HG02852 (cell line): ENCODE measurements at regions not wholly inside any gene's neighbourhood (a gene's known extent, or its start where the extent isn't known, plus 50 kb on each side); places are given as distances from the start of the nearest gene placed in this dataset.
A peak's percentile ranks its signal among the peaks of the same experiment; 100 is the strongest.

Experiments
- ATAC-seq: cut with Tn5 transposase; IDR thresholded peaks from one replicate; pipeline ENCODE4 v1.9.1; 2021; ENCODE audit warnings: mild to moderate bottlenecking, moderate library complexity; ENCODE audit not compliant: unreplicated experiment

DNA sequence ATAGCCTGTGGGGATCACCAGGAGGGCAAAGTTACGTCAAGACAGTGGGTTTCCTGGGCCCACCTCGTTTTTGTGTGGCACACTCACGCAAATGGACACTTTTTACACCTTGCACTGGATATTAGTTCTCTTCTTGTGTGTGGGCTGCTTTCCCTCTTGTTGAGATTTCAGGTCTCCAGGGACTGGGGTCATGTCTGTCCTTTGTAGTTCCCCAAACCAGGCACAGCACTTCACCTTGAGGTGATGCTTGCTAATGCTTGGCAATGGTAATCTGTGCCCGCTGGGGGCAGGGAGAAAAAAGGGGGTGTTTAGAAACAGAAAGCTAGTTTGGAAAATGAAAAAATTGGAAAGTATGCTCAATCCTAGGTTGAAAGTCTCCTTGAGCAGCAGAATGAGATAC, 195.3 kb downstream of the PTEN start:
- no peak for ATAC-seq

DNA sequence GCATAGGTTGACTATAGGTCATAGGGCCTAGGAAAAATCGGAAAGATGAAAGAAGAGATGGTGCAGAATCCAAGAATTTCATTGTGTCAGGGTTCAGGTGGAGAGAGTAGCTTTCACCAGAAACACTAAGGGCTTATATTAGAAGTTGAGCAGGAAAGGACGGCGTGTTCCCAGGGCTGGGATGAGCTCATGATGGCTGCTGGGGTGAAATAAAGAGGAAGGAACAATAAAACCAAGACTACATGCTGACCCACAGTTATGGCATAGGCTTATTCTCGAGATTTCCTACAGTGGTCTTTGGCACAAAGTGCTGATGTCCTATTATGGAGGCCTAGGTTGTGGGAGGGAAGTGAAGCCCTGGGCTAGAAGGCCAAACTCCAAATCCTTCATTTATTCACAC, 195.8 kb downstream of the PTEN start:
- no peak for ATAC-seq

DNA sequence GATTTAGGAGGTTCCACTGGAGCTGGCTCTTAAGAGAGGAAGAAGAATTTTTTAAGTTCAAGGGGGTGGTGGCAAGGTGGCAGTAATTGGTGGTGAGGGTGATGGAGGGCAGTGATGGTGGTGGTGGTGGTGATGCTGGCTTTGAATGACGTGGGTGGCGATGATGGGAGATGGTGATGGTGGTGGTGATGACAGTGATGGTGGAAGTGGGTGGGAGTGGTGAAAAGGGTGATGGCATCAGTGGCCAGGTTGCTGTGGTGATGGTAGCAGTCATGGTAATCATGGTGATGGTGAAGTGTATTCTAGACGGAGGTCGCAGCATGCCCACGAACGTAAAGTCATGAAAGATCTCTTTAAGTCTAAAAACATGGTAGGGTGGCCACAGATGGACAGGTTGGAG, 197.3 kb downstream of the PTEN start:
- ATAC-seq = no peak

DNA sequence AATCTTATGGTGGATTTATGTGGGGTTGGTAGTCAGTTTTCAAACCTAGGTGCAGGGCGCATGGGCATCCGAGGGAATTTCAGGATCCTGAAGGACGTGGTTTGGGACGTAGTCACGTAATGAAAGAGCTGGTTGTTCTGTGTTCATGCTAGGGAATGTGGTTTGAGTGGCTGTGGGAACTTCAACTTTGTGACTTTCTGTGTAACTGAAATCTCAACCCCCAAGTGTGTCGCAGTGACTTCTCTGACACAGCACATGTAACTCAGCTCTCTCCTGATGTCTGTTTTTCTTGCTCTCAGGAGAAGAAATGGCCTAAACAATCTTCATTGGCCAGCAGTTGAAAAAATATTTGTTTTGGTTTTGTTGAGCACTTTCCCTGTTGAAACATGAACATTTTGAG, 199.0 kb downstream of the PTEN start:
- no peak for ATAC-seq

DNA sequence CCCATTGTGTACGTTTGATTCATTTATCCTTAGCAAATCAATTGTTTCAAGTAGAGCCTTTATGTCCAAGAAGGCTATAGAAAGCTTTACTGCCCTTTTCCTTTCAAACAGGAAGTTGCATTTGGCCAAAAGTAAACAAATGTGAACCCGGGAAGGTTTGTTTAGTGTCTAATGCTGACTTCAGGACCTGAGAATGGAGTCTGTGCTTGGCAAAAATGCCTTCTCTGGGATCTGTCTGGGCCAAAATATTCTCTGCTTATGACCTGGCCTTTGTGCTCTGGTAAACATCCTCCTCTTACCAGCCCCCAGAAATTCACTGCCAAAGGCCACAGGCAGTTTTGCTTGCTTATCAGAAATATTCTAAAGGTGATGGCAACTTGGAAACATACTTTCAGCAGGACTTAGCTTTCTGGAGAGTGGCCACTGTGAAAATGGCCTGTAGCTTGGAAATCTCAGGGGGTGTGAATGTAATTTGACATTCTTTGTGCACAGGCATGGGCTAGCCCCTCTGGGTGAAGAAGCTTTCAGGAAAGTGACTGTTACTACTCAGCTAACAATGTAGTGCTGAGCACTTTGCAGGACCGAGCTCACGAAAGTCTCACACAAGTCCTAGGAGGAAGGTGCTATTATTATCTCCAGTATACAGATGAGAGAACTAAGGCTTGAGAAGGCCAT, 199.5 kb downstream of the PTEN start:
- ATAC-seq = no peak

DNA sequence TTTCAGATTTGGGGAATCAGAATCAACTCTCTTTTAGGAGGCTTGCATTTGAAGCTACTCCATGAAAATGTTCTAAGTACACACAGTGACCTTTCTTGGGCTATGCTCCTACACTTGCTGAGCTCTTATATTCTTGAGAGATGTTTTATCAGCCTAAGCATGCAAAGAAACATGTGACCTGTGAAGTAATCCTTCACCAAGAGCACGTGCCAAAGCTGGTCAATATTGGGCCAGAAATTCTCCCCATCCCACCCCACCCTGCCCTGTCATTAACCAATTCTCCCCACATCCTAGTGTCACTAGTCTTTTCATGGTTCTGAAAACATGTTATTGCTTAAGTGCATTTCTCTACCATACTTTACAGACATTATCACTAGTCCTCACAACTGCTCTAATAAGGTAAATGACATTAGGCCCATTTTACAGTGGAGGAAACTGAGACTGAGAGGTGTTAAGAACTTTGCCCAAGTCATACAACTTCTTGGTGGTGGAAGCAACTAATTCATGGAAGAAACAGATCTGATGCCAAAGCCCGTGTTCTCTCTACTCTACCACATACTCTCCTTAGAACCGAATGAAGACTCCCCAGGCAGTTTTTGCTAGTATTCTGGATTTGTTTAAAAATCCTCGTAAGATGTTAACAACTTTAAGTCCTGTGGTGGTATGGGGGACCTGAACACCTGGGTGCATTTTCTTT, 200.6 kb downstream of the PTEN start:
- no peak for ATAC-seq

DNA sequence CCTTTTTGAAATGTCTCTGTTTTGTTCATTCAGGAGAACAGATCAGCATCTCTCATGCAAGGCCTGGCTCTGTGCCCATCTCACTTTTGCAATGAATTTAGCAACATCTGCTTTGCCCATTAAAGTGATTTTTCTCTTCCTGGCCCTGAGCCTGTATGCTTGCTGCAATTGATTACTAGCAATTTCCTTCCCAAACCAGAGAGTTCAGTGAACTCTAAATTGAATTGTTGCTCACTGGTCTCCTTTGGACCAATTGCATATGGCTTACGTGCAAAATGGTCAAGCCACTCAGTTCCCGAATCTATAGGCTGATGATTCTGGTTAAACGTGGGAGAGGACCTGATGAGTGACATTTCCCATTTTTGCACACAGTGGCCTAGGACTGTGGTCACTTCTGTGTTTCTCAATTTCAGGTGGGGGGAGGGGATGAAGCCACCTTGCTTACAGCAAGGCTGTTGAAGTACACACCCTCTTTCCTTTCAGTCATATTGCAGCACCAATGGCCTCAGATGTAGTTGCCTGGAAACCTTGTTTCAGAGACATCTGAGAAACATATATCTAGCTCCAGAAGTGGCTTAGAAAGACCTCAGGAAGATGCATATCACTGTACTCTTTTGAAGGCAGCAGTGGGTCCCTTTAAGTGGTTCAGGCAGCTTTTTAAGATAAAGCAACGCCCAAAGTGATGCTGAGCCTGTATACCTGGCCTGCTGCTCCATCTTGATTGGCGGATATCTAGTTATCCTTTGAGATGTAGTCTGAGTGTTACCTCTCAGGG, 201.4 kb downstream of the PTEN start:
- ATAC-seq = peak; percentile 74

DNA sequence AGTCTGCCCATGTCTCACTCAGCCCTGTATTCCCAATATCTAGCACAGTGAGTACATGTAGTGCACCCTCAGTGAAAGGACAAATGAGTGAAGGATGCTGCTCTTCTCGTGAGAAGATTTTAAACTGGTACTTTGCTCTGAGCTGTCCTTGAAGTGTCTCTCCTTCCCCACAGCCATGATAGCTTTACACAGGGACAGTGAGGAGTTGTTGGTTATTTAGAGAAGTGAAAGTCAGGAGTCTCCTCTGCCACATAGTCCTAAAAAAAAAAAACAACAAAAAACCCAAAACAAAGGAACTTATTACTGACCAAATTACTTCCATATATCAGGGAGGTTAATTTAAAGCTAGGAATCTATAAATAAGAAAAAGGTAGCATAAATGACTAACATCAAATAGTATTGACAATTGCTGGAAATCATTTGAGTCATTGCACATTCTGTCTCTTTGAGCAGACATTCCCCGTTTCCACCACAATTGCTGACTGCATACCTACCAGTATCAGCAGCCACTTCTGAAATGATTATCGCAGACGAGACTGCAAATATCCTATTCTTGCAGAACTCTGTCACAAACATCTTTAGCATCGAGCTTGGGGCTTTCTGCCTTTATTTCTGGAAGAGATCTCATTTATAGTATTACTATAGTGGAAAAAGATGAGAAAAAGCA, 202.1 kb downstream of the PTEN start:
- ATAC-seq = peak; percentile 29

DNA sequence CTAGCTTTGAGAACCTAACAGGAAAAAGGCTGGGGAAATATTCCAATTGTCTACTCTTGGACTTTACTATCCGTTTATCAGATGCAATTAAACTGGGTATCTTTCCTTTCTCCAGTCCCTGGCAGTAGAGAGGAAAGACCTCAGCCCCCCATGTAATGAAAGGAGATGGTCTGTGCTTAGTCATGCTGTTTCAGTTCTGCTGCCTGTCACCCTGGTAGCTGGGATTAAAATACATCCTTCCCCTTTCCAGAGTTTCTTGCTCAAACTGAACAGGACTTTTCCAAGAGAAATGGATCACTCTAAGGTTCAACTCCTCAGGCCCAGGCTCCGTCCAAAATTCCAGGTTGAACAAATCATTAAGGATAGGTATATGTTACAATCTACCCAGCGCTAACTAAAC, 202.9 kb downstream of the PTEN start:
- no peak for ATAC-seq

DNA sequence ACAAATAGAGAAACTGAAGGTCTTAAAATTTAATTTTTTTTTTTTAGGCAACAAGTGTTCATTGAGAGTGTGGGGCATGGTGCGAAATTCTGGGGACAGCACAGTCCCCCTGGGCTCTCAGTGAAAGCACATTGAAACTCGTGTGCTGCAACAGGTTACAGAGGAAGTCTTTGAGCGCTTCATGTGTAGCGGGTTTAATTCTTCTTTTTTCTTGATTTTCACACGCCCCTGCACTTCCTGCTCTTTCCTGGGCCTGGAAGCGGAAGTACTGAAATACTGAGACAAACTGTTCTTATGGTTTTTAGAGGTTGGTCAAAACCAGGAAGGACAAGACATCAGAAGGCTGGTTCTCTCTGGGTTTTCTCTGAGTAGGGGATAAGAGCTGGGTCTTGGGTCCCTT, 203.5 kb downstream of the PTEN start:
- no peak for ATAC-seq

DNA sequence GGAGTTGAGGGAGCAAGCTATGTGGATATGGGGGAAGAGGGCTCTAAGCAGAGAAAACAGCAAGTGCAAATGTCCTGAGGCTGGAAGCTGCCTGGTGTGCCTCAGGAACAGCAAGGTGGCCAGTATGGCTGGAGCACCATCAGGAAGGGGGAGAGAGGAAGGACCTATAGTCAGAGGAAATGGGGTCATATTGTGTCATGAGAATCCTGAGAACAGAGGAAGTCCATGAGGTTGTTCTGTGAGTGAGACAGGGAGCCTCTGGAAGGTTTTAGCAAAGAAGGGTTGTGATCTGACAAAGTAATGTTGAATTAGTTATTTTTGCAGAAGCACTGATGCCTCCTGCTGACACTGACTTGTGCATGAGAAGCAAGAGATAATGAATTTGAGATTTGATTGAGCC, 204.3 kb downstream of the PTEN start:
- no peak for ATAC-seq

DNA sequence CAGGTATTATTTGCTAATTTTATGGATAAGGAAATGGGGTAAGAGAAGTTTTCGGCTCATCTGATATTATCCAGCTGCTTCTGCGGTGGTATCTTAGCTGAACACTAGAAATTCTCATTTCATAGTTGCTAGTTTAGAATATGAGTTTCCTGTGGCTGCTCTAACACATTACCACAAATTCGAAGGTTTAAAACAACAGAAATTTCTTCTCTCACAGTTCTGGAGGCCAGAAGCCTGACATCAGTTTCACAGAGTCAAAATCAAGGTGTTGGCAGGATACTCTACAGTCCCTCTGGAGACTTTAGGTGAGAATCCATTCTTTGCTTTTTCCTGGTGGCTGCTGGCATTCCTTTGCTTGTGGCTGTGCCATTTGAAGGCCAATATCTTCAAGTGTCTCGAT, 205.9 kb downstream of the PTEN start:
- ATAC-seq = no peak

DNA sequence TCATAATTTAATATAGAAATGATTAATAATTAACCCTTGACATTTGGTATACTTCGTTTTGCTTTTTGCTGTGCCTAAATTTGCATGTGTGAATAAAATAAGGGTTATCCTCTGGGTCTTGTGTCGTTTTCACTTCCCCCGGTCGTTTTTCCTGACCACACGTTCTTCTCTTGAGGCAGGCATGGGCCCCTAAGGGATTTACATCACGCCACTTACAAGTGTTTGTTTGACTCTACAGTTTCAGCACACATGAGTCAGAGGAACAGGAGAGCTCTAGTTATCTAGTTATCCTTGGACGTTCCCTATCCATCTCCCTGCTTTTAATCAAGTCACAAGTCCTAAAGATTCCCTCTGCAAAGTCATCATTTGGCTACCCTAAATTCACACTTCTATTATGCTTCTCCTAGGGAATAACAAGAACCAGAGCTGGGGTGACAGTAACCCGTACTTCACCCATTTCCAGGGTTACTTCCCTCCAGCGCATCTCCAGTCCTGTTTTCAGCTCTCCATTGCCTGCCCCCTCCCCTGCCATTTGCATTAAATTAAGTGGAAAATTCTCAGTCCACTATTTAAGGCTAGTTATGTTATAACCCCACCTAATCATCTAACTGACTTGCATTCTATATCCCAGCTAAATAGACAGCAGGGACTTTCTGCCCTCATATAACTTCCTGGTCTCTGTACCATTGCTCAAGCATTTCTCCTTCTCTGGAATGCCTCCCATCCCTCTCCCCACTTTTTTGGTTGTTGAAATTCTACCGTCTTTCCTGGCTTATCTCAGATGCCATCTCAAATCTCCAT, 206.9 kb downstream of the PTEN start:
- ATAC-seq = peak; percentile 47

DNA sequence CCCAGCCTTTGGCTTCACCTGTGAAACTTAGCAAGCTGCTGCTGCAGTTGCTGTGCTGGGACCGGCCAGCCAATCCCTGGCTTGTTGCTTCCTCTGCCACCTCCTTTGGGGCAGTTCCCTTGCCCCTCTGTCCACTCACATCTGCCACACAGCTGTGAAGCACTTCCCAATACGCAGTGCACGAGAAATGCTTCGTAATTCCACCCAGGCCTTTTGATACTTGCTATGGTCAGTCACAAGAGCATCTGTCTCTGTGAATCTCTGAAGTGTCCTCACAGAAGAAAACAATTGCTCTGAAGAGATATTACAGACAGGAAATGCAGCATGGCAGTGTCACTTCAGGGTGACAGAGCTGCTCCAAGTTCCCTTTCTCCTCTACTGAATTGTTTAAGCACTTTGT, 208.5 kb downstream of the PTEN start:
- ATAC-seq = no peak

DNA sequence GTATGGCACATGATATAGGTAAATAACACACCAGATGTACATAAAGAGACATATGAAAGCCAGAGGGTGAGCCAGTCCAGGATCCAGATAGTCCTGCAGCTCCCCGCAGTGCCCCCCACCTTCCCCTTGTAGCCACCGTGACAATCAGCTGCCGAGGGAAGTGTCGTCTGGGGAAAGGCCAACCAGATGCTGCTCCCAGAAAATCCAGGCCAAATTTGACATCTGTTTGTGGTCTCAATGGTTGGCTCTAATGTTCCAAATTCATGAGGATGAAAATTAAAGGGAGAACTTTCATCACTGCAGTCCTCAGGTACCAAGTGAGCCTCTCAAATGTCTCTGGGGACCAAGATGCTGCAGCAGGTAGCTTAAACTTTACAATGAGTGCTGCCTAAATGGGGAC, 210.3 kb downstream of the PTEN start:
- ATAC-seq = no peak

DNA sequence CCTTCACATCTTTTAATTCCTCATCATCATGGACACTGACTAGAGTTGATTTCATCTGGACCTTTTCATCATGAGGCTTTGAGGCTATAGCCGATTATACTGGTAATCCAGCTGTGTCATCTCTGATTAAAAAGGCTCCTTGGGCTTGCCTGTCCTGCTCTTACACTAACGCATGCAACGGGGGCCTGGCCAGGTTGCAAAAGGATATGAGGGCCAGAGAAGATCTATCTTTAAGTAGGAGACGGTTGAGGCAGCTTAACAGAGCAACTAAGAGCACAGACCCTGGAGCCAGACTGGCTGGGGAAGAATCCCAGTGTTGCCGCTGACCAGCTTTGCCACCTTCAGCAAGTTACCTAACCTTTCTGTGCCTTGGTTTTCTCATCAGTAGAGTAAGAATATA, 211.5 kb downstream of the PTEN start:
- no peak for ATAC-seq

DNA sequence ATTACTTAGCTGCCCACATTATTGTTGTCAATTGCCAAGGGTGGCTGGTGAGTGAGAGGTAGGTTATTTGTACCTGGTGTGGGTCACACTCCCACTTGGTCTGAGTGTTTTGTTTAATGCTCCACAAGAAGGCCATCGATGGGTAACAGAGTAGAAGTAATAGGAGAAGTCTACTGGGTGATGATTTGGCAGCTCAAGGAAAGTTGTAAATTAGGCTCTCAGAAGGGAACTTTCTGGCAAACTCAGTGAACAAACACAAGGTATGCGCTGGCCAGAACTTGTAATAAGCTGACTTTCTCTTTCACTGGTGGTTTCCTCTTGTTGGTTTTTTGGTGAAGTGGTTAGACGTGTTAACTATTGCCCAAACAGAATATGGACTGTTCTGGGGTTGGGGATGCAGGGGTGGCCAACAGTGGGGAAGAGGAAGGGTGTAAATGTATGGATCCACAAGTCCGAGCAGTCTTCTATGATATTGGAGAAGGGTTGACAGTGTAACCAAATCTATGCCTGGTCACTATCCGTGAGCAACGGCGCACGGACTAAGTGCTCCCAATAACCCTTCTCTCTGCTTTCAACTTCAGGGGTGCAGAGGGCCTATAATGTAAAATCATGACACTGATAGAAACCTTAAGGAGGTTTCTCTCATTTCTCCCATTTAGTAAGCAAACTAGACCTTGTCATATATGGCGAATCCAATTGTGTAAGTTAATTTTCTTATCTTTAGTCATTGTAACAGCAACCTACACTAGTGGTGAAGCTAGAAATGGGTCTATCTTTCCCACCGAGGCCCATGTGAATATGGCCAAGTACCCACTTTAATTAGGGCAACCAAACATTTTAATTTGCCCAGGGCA, 212.8 kb downstream of the PTEN start:
- no peak for ATAC-seq

DNA sequence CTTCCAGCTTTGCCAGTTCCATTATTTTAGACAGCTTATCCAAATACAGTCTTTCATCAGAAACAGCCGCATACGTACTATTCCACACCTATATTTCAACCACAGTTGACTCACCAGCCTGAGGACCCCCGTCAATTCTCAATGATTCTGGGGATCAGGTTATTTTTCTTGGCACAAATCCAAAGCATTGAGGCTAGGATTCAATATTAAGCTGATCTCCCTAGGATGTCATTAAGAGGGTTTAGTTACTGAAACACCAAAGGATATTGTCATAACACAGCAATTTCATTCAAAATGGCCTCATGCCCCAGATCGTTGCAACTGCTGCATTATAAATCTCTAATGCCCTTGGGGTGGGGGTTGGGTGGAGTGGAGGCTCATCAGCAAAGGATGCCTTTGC, 214.6 kb downstream of the PTEN start:
- ATAC-seq = no peak

DNA sequence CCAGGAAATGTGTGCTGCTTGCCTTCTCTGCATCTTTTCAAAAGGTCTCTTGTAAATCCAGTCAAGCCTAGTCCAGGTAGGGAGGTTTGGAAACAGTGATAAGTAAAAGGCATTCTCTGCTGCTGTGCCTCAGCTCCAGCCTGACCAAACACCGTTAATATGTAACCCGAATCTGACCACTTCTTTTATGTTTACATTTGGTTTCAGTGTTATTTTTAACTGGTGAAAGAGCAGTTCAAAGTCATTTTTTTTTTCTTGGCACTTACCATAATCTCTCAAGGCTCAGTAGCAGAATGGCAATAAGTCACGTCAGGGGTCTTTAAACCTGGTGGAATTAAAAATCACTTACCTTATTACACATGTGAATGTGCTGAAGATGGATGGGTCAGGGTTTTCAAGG, 216.8 kb downstream of the PTEN start:
- ATAC-seq = peak; percentile 49
